GM19463 (cell line): ENCODE measurements at regions not wholly inside any gene's neighbourhood (a gene's known extent, or its start where the extent isn't known, plus 50 kb on each side); places are given as distances from the start of the nearest gene placed in this dataset.

Experiments
- ATAC-seq: cut with Tn5 transposase; IDR thresholded peaks from one replicate; pipeline ENCODE4 v1.9.1; 2021; ENCODE audit warnings: mild to moderate bottlenecking, moderate library complexity; ENCODE audit not compliant: unreplicated experiment

- no peak for ATAC-seq
Measured at GRCh38 chr21:34311561-34312330, 52.1 kb upstream of the KCNE2 start.

- no peak for ATAC-seq
Measured at GRCh38 chr21:34313116-34313515, 50.7 kb upstream of the KCNE2 start.
